Astrocyte (in vitro differentiated cells and primary cell): ENCODE measurements at regions not wholly inside any gene's neighbourhood (a gene's known extent, or its start where the extent isn't known, plus 50 kb on each side); places are given as distances from the start of the nearest gene placed in this dataset.
A peak's percentile ranks its signal among the peaks of the same experiment; 100 is the strongest.

Experiments
- DNase-seq: peaks from one replicate; pipeline ENCODE4 v3.0.0-alpha.2; 2010; ENCODE audit warnings: low read depth
- FAIRE-seq: peaks from 2 replicates; lab custom pipeline; 2011; peaks lifted over from hg19 to GRCh38; lab: Jason Lieb, UNC
- H2AFZ ChIP-seq: 2 replicates; pipeline ENCODE4 v1.6.0; 2012; ENCODE audit warnings: low read depth, low read length, inconsistent platforms
- H3K27ac ChIP-seq: 2 replicates; pipeline ENCODE4 v1.5.1; 2011; ENCODE audit warnings: low read depth, low read length, inconsistent platforms
- H3K27me3 ChIP-seq: 2 replicates; pipeline ENCODE4 v1.6.0; 2011; ENCODE audit warnings: low read length, inconsistent platforms; ENCODE audit not compliant: insufficient read depth
- H3K36me3 ChIP-seq: 2 replicates; pipeline ENCODE4 v1.5.1; 2011; ENCODE audit warnings: low read length, inconsistent platforms; ENCODE audit not compliant: insufficient read depth
- H3K4me1 ChIP-seq: 2 replicates; pipeline ENCODE4 v1.5.1; 2011; ENCODE audit warnings: low read length, inconsistent platforms; ENCODE audit not compliant: insufficient read depth
- H3K4me2 ChIP-seq: 2 replicates; pipeline ENCODE4 v1.6.0; 2012; ENCODE audit warnings: low read length, inconsistent platforms
- H3K4me3 ChIP-seq: 2 replicates; pipeline ENCODE4 v1.5.1; 2011; ENCODE audit warnings: low read depth, mild to moderate bottlenecking, low read length, inconsistent platforms; ENCODE audit not compliant: insufficient read depth
- H3K79me2 ChIP-seq: 2 replicates; pipeline ENCODE4 v1.6.0; 2012; ENCODE audit warnings: mild to moderate bottlenecking, low read length, inconsistent platforms; ENCODE audit not compliant: insufficient read depth
- H3K9ac ChIP-seq: 2 replicates; pipeline ENCODE4 v1.6.0; 2012; ENCODE audit warnings: mild to moderate bottlenecking, low read length, inconsistent platforms
- H3K9me3 ChIP-seq: 2 replicates; pipeline ENCODE4 v1.5.1; 2012; ENCODE audit warnings: low read depth, mild to moderate bottlenecking, low read length, inconsistent platforms; ENCODE audit not compliant: insufficient read depth
- H4K20me1 ChIP-seq: 2 replicates; pipeline ENCODE4 v1.6.0; 2012; ENCODE audit warnings: low read length, inconsistent platforms; ENCODE audit not compliant: insufficient read depth
- H3K27ac Mint-ChIP-seq: one replicate; pipeline ENCODE4 v1.8.0; 2021; ENCODE audit warnings: mild to moderate bottlenecking, mixed read lengths; ENCODE audit not compliant: unreplicated experiment
- H3K27me3 Mint-ChIP-seq: one replicate; pipeline ENCODE4 v1.8.0; 2021; ENCODE audit warnings: low read depth, mixed read lengths; ENCODE audit not compliant: unreplicated experiment
- H3K36me3 Mint-ChIP-seq: one replicate; pipeline ENCODE4 v1.8.0; 2021; ENCODE audit warnings: low read depth, mixed read lengths; ENCODE audit not compliant: unreplicated experiment
- H3K4me1 Mint-ChIP-seq: one replicate; pipeline ENCODE4 v1.8.0; 2021; ENCODE audit warnings: low read depth, mixed read lengths; ENCODE audit not compliant: unreplicated experiment
- H3K4me3 Mint-ChIP-seq: one replicate; pipeline ENCODE4 v1.8.0; 2021; ENCODE audit warnings: mild to moderate bottlenecking, moderate library complexity, mixed read lengths; ENCODE audit not compliant: unreplicated experiment
- H3K9me3 Mint-ChIP-seq: one replicate; pipeline ENCODE4 v1.8.0; 2021; ENCODE audit warnings: mild to moderate bottlenecking, mixed read lengths; ENCODE audit not compliant: unreplicated experiment
- CTCF ChIP-seq: IDR thresholded peaks from 2 replicates; pipeline ENCODE4 v1.5.1; 2011; ENCODE audit warnings: low read depth, mild to moderate bottlenecking, inconsistent platforms, low read length, moderate library complexity; ENCODE audit not compliant: insufficient read depth
- EZH2 ChIP-seq: IDR thresholded peaks from 2 replicates; pipeline ENCODE4 v1.6.1; 2012; ENCODE audit warnings: mild to moderate bottlenecking, low read length, inconsistent platforms; ENCODE audit not compliant: insufficient read depth

GRCh38 chr11:57111619-57112018, 70.1 kb upstream of the LRRC55 start:
- Mint-ChIP-seq H3K4me1 (no peaks in the 10 kb centered on the region), H3K9me3 (peaks cover 4% of the 10 kb centered on the region), H3K4me3 (no peak overlapping the region), H3K36me3 (no peaks in the 10 kb centered on the region), H3K27ac (no peak overlapping the region), H3K27me3 (peaks cover 2% of the 10 kb centered on the region)
- Histone ChIP-seq H2AFZ (no peak overlapping the region), H3K27me3 (peaks cover 8% of the 10 kb centered on the region), H3K27ac (no peak overlapping the region), H3K36me3 (no peaks in the 10 kb centered on the region), H3K9me3 (no peaks in the 10 kb centered on the region), H3K79me2 (no peaks in the 10 kb centered on the region), H3K4me1 (no peaks in the 10 kb centered on the region), H3K4me2 (no peak overlapping the region), H3K9ac (no peak overlapping the region), H4K20me1 (no peaks in the 10 kb centered on the region), H3K4me3 (no peak overlapping the region)
- no peak for FAIRE-seq
- DNase-seq: no peak
- TF ChIP-seq EZH2: no peak
- no peak for TF ChIP-seq CTCF

GRCh38 chr11:57116654-57117053, 65.1 kb upstream of the LRRC55 start:
- FAIRE-seq (no peak), DNase-seq (peak; percentile 55)
- no peak overlapping the region for H3K4me2 ChIP-seq
- no peak overlapping the region for H3K27ac Mint-ChIP-seq
- H3K4me1 ChIP-seq: no peaks in the 10 kb centered on the region
- no peak overlapping the region for H3K27ac ChIP-seq
- H4K20me1 ChIP-seq: no peaks in the 10 kb centered on the region
- H3K4me1 Mint-ChIP-seq: peaks cover 3% of the 10 kb centered on the region
- H3K36me3 ChIP-seq: no peaks in the 10 kb centered on the region
- no peaks in the 10 kb centered on the region for H3K9me3 ChIP-seq
- H3K9me3 Mint-ChIP-seq: peaks cover 13% of the 10 kb centered on the region
- peaks cover 5% of the 10 kb centered on the region for H3K27me3 ChIP-seq
- H2AFZ ChIP-seq: no peak overlapping the region
- H3K9ac ChIP-seq: no peak overlapping the region
- no peak overlapping the region for H3K4me3 Mint-ChIP-seq
- H3K4me3 ChIP-seq: no peak overlapping the region
- H3K36me3 Mint-ChIP-seq: peaks cover 2% of the 10 kb centered on the region
- H3K79me2 ChIP-seq: no peaks in the 10 kb centered on the region
- TF ChIP-seq EZH2 (no peak), CTCF (peak; percentile 54)
- peaks cover 2% of the 10 kb centered on the region for H3K27me3 Mint-ChIP-seq

- Mint-ChIP-seq H3K4me1 (peaks cover 17% of the 10 kb centered on the region), H3K27ac (no peak overlapping the region)
Measured at GRCh38 chr11:57120192-57120965, 61.4 kb upstream of the LRRC55 start.

More at GRCh38 chr11:57120192-57120965, 61.4 kb upstream of the LRRC55 start:
- DNase-seq: no peak
- TF ChIP-seq EZH2: no peak
- no peak for TF ChIP-seq CTCF
- no peaks in the 10 kb centered on the region for H3K27me3 ChIP-seq
- no peak overlapping the region for H2AFZ ChIP-seq
- no peak overlapping the region for H3K27ac ChIP-seq
- H3K9me3 Mint-ChIP-seq: peaks cover 14% of the 10 kb centered on the region
- no peaks in the 10 kb centered on the region for H3K79me2 ChIP-seq
- no peak overlapping the region for H3K4me3 Mint-ChIP-seq
- no peaks in the 10 kb centered on the region for H3K36me3 ChIP-seq
- H3K4me2 ChIP-seq: no peak overlapping the region
- H3K4me1 ChIP-seq: no peaks in the 10 kb centered on the region
- peaks cover 2% of the 10 kb centered on the region for H3K36me3 Mint-ChIP-seq
- no peak overlapping the region for H3K4me3 ChIP-seq
- no peaks in the 10 kb centered on the region for H3K9me3 ChIP-seq
- no peak for FAIRE-seq
- H3K27me3 Mint-ChIP-seq: peaks cover 7% of the 10 kb centered on the region
- no peak overlapping the region for H3K9ac ChIP-seq
- H4K20me1 ChIP-seq: no peaks in the 10 kb centered on the region
